HepG2 (cell line): ENCODE measurements at regions not wholly inside any gene's neighbourhood (a gene's known extent, or its start where the extent isn't known, plus 50 kb on each side); places are given as distances from the start of the nearest gene placed in this dataset.

Source experiments
- POLR2A ChIP-seq, 2 experiments: IDR thresholded peaks; 2 replicates each; pipeline ENCODE4 v1.6.1; 2011; ENCODE audit warnings: low read depth in 2 of 2, low read length in 2 of 2, mild to moderate bottlenecking in 1 of 2, moderate library complexity in 1 of 2; ENCODE audit not compliant: insufficient read depth in 1 of 2
- ZC3H4 ChIP-seq: sonication (generic); formaldehyde crosslinking; IDR thresholded peaks from 2 replicates; pipeline ENCODE4 v1.4.0; 2020; ENCODE audit warnings: missing genetic modification reagents, borderline replicate concordance
- ZFX ChIP-seq: sonication (generic); formaldehyde crosslinking; IDR thresholded peaks from 2 replicates; pipeline ENCODE4 v1.4.0; 2020; ENCODE audit warnings: mild to moderate bottlenecking, low read depth, missing genetic modification reagents, moderate library complexity
- TF ChIP-seq, protein P1 (sequence below): sonication (generic); formaldehyde crosslinking; IDR thresholded peaks from 2 replicates; pipeline ENCODE4 v1.4.0; 2020; ENCODE audit warnings: mild to moderate bottlenecking, missing genetic modification reagents
- TF ChIP-seq, protein P2 (sequence below): sonication (generic); formaldehyde crosslinking; IDR thresholded peaks from 2 replicates; pipeline ENCODE4 v1.5.0; 2020; ENCODE audit warnings: mild to moderate bottlenecking, missing genetic modification reagents, moderate library complexity
- TF ChIP-seq, protein P3 (sequence below), 2 experiments: IDR thresholded peaks; 2 replicates each; pipeline ENCODE4 v1.6.1; 2011 to 2012; ENCODE audit warnings: low read length in 2 of 2, borderline replicate concordance in 1 of 2, low read depth in 1 of 2, mild to moderate bottlenecking in 1 of 2, moderate library complexity in 1 of 2
- TF ChIP-seq, protein P4 (sequence below): sonication (generic); formaldehyde crosslinking; IDR thresholded peaks from 2 replicates; pipeline ENCODE4 v1.5.0; 2020; ENCODE audit warnings: missing genetic modification reagents

DNA sequence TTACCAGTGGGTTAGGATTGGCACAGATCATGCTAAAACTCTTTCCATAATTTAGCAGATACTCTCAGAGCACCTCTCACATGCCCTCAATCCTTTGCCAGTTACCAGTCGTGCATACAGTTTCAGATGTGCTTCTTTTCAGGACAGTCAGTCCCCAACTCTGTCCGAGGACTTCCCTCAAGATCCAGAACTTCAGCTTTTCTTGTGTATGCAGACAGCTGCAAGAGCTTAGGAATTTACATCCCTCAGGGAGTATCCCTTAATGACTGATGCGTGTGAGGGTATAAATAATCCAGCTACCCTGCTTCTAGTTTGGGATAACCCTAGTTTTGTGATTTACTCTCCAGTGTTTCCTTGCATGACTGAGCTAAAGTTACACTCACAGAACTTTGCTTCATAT lies 393.0 kb upstream of the PLXNA2 start:
- TF ChIP-seq, protein P1, sequence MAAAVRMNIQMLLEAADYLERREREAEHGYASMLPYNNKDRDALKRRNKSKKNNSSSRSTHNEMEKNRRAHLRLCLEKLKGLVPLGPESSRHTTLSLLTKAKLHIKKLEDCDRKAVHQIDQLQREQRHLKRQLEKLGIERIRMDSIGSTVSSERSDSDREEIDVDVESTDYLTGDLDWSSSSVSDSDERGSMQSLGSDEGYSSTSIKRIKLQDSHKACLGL (CRISPR knock-in tag), result no peak
- TF ChIP-seq, protein P2, sequence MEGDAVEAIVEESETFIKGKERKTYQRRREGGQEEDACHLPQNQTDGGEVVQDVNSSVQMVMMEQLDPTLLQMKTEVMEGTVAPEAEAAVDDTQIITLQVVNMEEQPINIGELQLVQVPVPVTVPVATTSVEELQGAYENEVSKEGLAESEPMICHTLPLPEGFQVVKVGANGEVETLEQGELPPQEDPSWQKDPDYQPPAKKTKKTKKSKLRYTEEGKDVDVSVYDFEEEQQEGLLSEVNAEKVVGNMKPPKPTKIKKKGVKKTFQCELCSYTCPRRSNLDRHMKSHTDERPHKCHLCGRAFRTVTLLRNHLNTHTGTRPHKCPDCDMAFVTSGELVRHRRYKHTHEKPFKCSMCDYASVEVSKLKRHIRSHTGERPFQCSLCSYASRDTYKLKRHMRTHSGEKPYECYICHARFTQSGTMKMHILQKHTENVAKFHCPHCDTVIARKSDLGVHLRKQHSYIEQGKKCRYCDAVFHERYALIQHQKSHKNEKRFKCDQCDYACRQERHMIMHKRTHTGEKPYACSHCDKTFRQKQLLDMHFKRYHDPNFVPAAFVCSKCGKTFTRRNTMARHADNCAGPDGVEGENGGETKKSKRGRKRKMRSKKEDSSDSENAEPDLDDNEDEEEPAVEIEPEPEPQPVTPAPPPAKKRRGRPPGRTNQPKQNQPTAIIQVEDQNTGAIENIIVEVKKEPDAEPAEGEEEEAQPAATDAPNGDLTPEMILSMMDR (CRISPR knock-in tag), result no peak
- TF ChIP-seq, protein P3, sequence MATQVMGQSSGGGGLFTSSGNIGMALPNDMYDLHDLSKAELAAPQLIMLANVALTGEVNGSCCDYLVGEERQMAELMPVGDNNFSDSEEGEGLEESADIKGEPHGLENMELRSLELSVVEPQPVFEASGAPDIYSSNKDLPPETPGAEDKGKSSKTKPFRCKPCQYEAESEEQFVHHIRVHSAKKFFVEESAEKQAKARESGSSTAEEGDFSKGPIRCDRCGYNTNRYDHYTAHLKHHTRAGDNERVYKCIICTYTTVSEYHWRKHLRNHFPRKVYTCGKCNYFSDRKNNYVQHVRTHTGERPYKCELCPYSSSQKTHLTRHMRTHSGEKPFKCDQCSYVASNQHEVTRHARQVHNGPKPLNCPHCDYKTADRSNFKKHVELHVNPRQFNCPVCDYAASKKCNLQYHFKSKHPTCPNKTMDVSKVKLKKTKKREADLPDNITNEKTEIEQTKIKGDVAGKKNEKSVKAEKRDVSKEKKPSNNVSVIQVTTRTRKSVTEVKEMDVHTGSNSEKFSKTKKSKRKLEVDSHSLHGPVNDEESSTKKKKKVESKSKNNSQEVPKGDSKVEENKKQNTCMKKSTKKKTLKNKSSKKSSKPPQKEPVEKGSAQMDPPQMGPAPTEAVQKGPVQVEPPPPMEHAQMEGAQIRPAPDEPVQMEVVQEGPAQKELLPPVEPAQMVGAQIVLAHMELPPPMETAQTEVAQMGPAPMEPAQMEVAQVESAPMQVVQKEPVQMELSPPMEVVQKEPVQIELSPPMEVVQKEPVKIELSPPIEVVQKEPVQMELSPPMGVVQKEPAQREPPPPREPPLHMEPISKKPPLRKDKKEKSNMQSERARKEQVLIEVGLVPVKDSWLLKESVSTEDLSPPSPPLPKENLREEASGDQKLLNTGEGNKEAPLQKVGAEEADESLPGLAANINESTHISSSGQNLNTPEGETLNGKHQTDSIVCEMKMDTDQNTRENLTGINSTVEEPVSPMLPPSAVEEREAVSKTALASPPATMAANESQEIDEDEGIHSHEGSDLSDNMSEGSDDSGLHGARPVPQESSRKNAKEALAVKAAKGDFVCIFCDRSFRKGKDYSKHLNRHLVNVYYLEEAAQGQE (IDR thresholded peaks at IDR 0.05; ENCODE audit: borderline replicate concordance in 1 of 2, low read depth in 1 of 2, low read length in 2 of 2), result no peak
- TF ChIP-seq, protein P4, sequence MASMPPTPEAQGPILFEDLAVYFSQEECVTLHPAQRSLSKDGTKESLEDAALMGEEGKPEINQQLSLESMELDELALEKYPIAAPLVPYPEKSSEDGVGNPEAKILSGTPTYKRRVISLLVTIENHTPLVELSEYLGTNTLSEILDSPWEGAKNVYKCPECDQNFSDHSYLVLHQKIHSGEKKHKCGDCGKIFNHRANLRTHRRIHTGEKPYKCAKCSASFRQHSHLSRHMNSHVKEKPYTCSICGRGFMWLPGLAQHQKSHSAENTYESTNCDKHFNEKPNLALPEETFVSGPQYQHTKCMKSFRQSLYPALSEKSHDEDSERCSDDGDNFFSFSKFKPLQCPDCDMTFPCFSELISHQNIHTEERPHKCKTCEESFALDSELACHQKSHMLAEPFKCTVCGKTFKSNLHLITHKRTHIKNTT (CRISPR knock-in tag), result no peak
- TF ChIP-seq ZC3H4 (CRISPR knock-in tag) (no peak), ZFX (CRISPR knock-in tag) (no peak), POLR2A (IDR thresholded peaks at IDR 0.05; ENCODE audit: insufficient read depth in 1 of 2, low read depth in 2 of 2, low read length in 2 of 2) (no peak)
